ENCODE measurements at regions not wholly inside any gene's neighbourhood (a gene's known extent, or its start where the extent isn't known, plus 50 kb on each side); places are given as distances from the start of the nearest gene placed in this dataset.

DNA sequence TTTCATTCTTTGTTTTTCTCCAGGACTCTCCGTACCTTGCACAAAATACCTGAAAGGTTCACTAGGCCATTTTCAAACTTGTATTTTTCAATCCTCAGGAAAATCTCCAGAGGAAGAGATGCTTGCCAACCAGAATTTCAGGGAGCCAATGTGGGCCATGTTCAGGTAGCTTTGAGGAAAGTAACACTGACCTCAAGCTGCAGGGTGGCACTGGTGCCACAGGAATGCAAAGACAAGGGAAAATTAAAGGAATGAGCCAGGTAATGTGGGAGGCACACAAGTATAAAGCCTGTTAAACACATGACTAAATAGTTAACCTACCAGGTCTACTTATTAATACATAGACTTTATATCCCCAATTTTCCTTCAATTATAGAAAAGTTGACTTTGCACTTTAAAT lies 51.9 kb upstream of the GAP43 start:
- H3K36me3 ChIP-seq = no peaks in the 10 kb centered on the region
- no peak overlapping the region for H3K27ac ChIP-seq
- no peaks in the 10 kb centered on the region for H3K4me1 ChIP-seq
- TF ChIP-seq, protein P1, sequence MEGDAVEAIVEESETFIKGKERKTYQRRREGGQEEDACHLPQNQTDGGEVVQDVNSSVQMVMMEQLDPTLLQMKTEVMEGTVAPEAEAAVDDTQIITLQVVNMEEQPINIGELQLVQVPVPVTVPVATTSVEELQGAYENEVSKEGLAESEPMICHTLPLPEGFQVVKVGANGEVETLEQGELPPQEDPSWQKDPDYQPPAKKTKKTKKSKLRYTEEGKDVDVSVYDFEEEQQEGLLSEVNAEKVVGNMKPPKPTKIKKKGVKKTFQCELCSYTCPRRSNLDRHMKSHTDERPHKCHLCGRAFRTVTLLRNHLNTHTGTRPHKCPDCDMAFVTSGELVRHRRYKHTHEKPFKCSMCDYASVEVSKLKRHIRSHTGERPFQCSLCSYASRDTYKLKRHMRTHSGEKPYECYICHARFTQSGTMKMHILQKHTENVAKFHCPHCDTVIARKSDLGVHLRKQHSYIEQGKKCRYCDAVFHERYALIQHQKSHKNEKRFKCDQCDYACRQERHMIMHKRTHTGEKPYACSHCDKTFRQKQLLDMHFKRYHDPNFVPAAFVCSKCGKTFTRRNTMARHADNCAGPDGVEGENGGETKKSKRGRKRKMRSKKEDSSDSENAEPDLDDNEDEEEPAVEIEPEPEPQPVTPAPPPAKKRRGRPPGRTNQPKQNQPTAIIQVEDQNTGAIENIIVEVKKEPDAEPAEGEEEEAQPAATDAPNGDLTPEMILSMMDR (IDR thresholded peaks at IDR 0.05) = no peak
- H3K9me3 ChIP-seq = no peaks in the 10 kb centered on the region
- intact Hi-C loops (cut with DNase I) = no loop called here
- no peak overlapping the region for H3K4me3 ChIP-seq
- no peak for ATAC-seq
- DNase-seq = no peak
- no peaks in the 10 kb centered on the region for H3K27me3 ChIP-seq
